CD14-positive monocyte (primary cell): ENCODE measurements at regions not wholly inside any gene's neighbourhood (a gene's known extent, or its start where the extent isn't known, plus 50 kb on each side); places are given as distances from the start of the nearest gene placed in this dataset.

Experiments used
- DNase-seq, 3 donors: peaks; one replicate each; pipeline ENCODE4 v3.0.0-alpha.2; 2011 to 2022
- H2AFZ ChIP-seq: 2 replicates; pipeline ENCODE4 v1.6.0; 2012; ENCODE audit warnings: mild to moderate bottlenecking, low read depth, low read length, inconsistent platforms; ENCODE audit not compliant: insufficient read depth, poor library complexity, severe bottlenecking
- H3K27ac ChIP-seq, 2 donors: 1 replicate in 1 of 2; 2 replicates in 1 of 2; pipeline ENCODE4 v1.5.1; 2012 to 2013; ENCODE audit warnings: low read length in 2 of 2, control low read depth in 1 of 2, inconsistent platforms in 1 of 2, low read depth in 1 of 2, mild to moderate bottlenecking in 1 of 2
- H3K27me3 ChIP-seq, 2 donors: one replicate each; pipeline versions ENCODE4 v1.6.0 to v1.6.1; 2011 to 2013; ENCODE audit warnings: low read length in 2 of 2; ENCODE audit not compliant: control insufficient read depth in 2 of 2, insufficient read depth in 2 of 2
- H3K36me3 ChIP-seq, 2 donors: replicated peaks in 1 of 2; 1 replicate in 1 of 2; 2 replicates in 1 of 2; pipeline versions ENCODE4 v1.5.1 to v1.6.1; 2012 to 2013; ENCODE audit warnings: low read length in 2 of 2, control low read depth in 1 of 2, inconsistent platforms in 1 of 2, mild to moderate bottlenecking in 1 of 2; ENCODE audit not compliant: insufficient read depth in 2 of 2, control insufficient read depth in 1 of 2
- H3K4me1 ChIP-seq, 2 donors: 1 replicate in 1 of 2; 2 replicates in 1 of 2; pipeline versions ENCODE4 v1.5.1 to v1.6.1; 2012 to 2013; ENCODE audit warnings: low read length in 2 of 2, control low read depth in 1 of 2, inconsistent platforms in 1 of 2, mild to moderate bottlenecking in 1 of 2, moderate library complexity in 1 of 2; ENCODE audit not compliant: insufficient read depth in 2 of 2, control insufficient read depth in 1 of 2
- H3K4me2 ChIP-seq: replicated peaks from 2 replicates; pipeline ENCODE3; 2012; ENCODE audit warnings: low read length, moderate library complexity, mild to moderate bottlenecking; ENCODE audit not compliant: poor library complexity, severe bottlenecking; ENCODE audit errors: extremely low read depth
- H3K4me3 ChIP-seq, 3 experiments: fragments of 200-600 bp in 1 of 3; sonication (generic) in 1 of 3; replicated peaks in 1 of 3; 1 replicate in 2 of 3; 2 replicates in 1 of 3; pipeline ENCODE4 v1.5.1; 2011 to 2013; ENCODE audit warnings: low read length in 3 of 3, mild to moderate bottlenecking in 3 of 3, control low read depth in 2 of 3, low read depth in 2 of 3, inconsistent platforms in 1 of 3, moderate library complexity in 1 of 3
- H3K79me2 ChIP-seq: 2 replicates; pipeline ENCODE4 v1.6.0; 2012; ENCODE audit warnings: mild to moderate bottlenecking, control low read depth, inconsistent platforms, low read length, moderate library complexity; ENCODE audit not compliant: insufficient read depth
- H3K9ac ChIP-seq: 2 replicates; pipeline ENCODE4 v1.6.0; 2017; ENCODE audit warnings: low read length, mild to moderate bottlenecking; ENCODE audit not compliant: insufficient read depth, poor library complexity, severe bottlenecking
- H3K9me3 ChIP-seq, 2 donors: replicated peaks in 1 of 2; 1 replicate in 1 of 2; 2 replicates in 1 of 2; pipeline versions ENCODE4 v1.5.1 to v1.6.1; 2012 to 2013; ENCODE audit warnings: low read length in 2 of 2, control low read depth in 1 of 2; ENCODE audit not compliant: control insufficient read depth in 1 of 2, insufficient read depth in 1 of 2
- H4K20me1 ChIP-seq: 2 replicates; pipeline ENCODE4 v1.6.0; 2012; ENCODE audit warnings: mild to moderate bottlenecking, low read length, control low read depth, moderate library complexity; ENCODE audit not compliant: insufficient read depth
- H3K27ac Mint-ChIP-seq, 7 donors: one replicate each; pipeline ENCODE4 v1.8.0; 2020; ENCODE audit warnings: mild to moderate bottlenecking in 7 of 7, mixed read lengths in 7 of 7, moderate library complexity in 6 of 7, inconsistent platforms in 2 of 7
- H3K27me3 Mint-ChIP-seq, 3 donors: one replicate each; pipeline ENCODE4 v1.8.0; 2021 to 2022; ENCODE audit warnings: low read depth in 3 of 3, mild to moderate bottlenecking in 3 of 3, mixed read lengths in 3 of 3, moderate library complexity in 3 of 3, inconsistent platforms in 1 of 3
- H3K36me3 Mint-ChIP-seq, 2 donors: one replicate each; pipeline ENCODE4 v1.8.0; 2020; ENCODE audit warnings: mixed read lengths in 2 of 2, inconsistent platforms in 1 of 2, mild to moderate bottlenecking in 1 of 2
- H3K4me1 Mint-ChIP-seq: one replicate; pipeline ENCODE4 v1.8.0; 2020; ENCODE audit warnings: mild to moderate bottlenecking, mixed read lengths
- H3K4me3 Mint-ChIP-seq, 2 donors: one replicate each; pipeline ENCODE4 v1.8.0; 2020; ENCODE audit warnings: mild to moderate bottlenecking in 2 of 2, mixed read lengths in 2 of 2, moderate library complexity in 1 of 2
- H3K9me3 Mint-ChIP-seq, 7 donors: one replicate each; pipeline ENCODE4 v1.8.0; 2020 to 2022; ENCODE audit warnings: mixed read lengths in 7 of 7, mild to moderate bottlenecking in 6 of 7, moderate library complexity in 6 of 7, inconsistent platforms in 2 of 7
- whole genome bisulfite sequencing: methylation state at CpG from one replicate; pipeline ENCODE4 v1.1.5; 2013; ENCODE audit warnings: missing lambda C conversion rate; ENCODE audit not compliant: insufficient coverage; 5-methylcytosine and 5-hydroxymethylcytosine counted together
- intact Hi-C, 2 donors: fragments of 100-400 bp; cut with micrococcal nuclease; formaldehyde crosslinking; loops; one replicate each; pipeline versions ENCODE4 v1.15.0 to v1.15.1; 2023
- TF ChIP-seq, protein P1 (sequence below): fragments of 200-600 bp; IDR thresholded peaks from one replicate; pipeline ENCODE4 v1.8.0; 2022; ENCODE audit warnings: antibody characterized with exemption, mild to moderate bottlenecking

- no peak overlapping the region for H3K9ac ChIP-seq
- H3K4me2 ChIP-seq: no peak overlapping the region
- no peak overlapping the region for H3K4me3 ChIP-seq
- H3K4me1 ChIP-seq: no peaks in the 10 kb centered on the region
- Mint-ChIP-seq H3K36me3 (no peaks in the 10 kb centered on the region), H3K4me1 (no peaks in the 10 kb centered on the region), H3K9me3 (peaks cover 0 to 6% (median 1%) of the 10 kb centered on the region in 7 donors), H3K27ac (no peak overlapping the region), H3K27me3 (peaks cover 0 to 2% (median 0%) of the 10 kb centered on the region in 3 donors), H3K4me3 (no peak overlapping the region)
- no peaks in the 10 kb centered on the region for H4K20me1 ChIP-seq
- TF ChIP-seq, protein P1, sequence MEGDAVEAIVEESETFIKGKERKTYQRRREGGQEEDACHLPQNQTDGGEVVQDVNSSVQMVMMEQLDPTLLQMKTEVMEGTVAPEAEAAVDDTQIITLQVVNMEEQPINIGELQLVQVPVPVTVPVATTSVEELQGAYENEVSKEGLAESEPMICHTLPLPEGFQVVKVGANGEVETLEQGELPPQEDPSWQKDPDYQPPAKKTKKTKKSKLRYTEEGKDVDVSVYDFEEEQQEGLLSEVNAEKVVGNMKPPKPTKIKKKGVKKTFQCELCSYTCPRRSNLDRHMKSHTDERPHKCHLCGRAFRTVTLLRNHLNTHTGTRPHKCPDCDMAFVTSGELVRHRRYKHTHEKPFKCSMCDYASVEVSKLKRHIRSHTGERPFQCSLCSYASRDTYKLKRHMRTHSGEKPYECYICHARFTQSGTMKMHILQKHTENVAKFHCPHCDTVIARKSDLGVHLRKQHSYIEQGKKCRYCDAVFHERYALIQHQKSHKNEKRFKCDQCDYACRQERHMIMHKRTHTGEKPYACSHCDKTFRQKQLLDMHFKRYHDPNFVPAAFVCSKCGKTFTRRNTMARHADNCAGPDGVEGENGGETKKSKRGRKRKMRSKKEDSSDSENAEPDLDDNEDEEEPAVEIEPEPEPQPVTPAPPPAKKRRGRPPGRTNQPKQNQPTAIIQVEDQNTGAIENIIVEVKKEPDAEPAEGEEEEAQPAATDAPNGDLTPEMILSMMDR: no peak
- no CpG with 5 or more reads among the region's 2 CpGs for WGBS
- DNase-seq: no peak
- intact Hi-C loops: no loop called here
- H3K79me2 ChIP-seq: no peaks in the 10 kb centered on the region
- H3K27me3 ChIP-seq: no peaks in the 10 kb centered on the region
- no peaks in the 10 kb centered on the region for H3K36me3 ChIP-seq
- H2AFZ ChIP-seq: no peak overlapping the region
- no peak overlapping the region for H3K27ac ChIP-seq
- no peaks in the 10 kb centered on the region for H3K9me3 ChIP-seq
Observed at GRCh38 chr2:189276277-189276676, 96.7 kb upstream of the COL5A2 start.

- Mint-ChIP-seq H3K27me3 (peaks cover 0 to 2% (median 0%) of the 10 kb centered on the region in 3 donors), H3K4me3 (no peak overlapping the region), H3K4me1 (no peaks in the 10 kb centered on the region), H3K27ac (no peak overlapping the region), H3K9me3 (no peaks in the 10 kb centered on the region), H3K36me3 (no peaks in the 10 kb centered on the region)
- no peaks in the 10 kb centered on the region for H3K9me3 ChIP-seq
- no peak overlapping the region for H3K27ac ChIP-seq
- H4K20me1 ChIP-seq: no peaks in the 10 kb centered on the region
- intact Hi-C loops: no loop called here
- H3K9ac ChIP-seq: no peak overlapping the region
- no peaks in the 10 kb centered on the region for H3K36me3 ChIP-seq
- no peak overlapping the region for H3K4me3 ChIP-seq
- no peak overlapping the region for H2AFZ ChIP-seq
- no peaks in the 10 kb centered on the region for H3K79me2 ChIP-seq
- TF ChIP-seq, protein P1: no peak
- no peak for DNase-seq
- no peaks in the 10 kb centered on the region for H3K4me1 ChIP-seq
- no peak overlapping the region for H3K4me2 ChIP-seq
- no peaks in the 10 kb centered on the region for H3K27me3 ChIP-seq
Observed at GRCh38 chr2:189281201-189281600, 101.6 kb upstream of the COL5A2 start.
